HEK293 (cell line): ENCODE measurements at regions not wholly inside any gene's neighbourhood (a gene's known extent, or its start where the extent isn't known, plus 50 kb on each side); places are given as distances from the start of the nearest gene placed in this dataset.

Experiments
- CTCF ChIA-PET: fragments of 350-600 bp; formaldehyde crosslinking; extraction: SDS; loops from one replicate; lab custom pipeline; 2021; ENCODE audit warnings: antibody characterized with exemption; lab: Yijun Ruan, JAX
- POLR2A ChIA-PET: fragments of 300-600 bp; formaldehyde crosslinking; extraction: SDS; loops from one replicate; lab custom pipeline; 2020; ENCODE audit warnings: antibody characterized with exemption, inconsistent platforms; lab: Yijun Ruan, JAX
- H3K27ac ChIP-seq: fragments of 200-500 bp; sonication (Bioruptor generic); 2 replicates; pipeline ENCODE4 v1.5.1; 2014; ENCODE audit warnings: low read depth, low read length, control low read depth, inconsistent platforms; ENCODE audit errors: extremely low read depth
- H3K36me3 ChIP-seq, 2 experiments: fragments of 200-500 bp in 1 of 2; sonication (Bioruptor generic) in 1 of 2; 1 replicate in 1 of 2; 2 replicates in 1 of 2; pipeline ENCODE4 v1.5.1; 2014 to 2017; ENCODE audit warnings: inconsistent platforms in 2 of 2, low read length in 2 of 2; ENCODE audit not compliant: control insufficient read depth in 2 of 2, insufficient read depth in 1 of 2
- H3K4me1 ChIP-seq: fragments of 200-500 bp; sonication (Bioruptor generic); 2 replicates; pipeline ENCODE4 v1.5.1; 2014; ENCODE audit warnings: mild to moderate bottlenecking, low read length, inconsistent platforms; ENCODE audit not compliant: control insufficient read depth, insufficient read depth
- H3K4me3 ChIP-seq: 2 replicates; pipeline ENCODE4 v1.5.1; 2011; ENCODE audit warnings: low read depth, mild to moderate bottlenecking, control low read depth, low read length, moderate library complexity
- H3K9me3 ChIP-seq: fragments of 200-500 bp; sonication (Bioruptor generic); 2 replicates; pipeline ENCODE4 v1.5.1; 2014; ENCODE audit warnings: low read depth, low read length, inconsistent platforms; ENCODE audit not compliant: control insufficient read depth, insufficient read depth
- GFI1B ChIP-seq: fragments of 450-650 bp; formaldehyde crosslinking; IDR thresholded peaks from 2 replicates; pipeline ENCODE4 v1.5.1; 2016; ENCODE audit warnings: missing biosample characterization, missing genetic modification characterization
- PRDM2 ChIP-seq: fragments of 450-650 bp; formaldehyde crosslinking; IDR thresholded peaks from 2 replicates; pipeline ENCODE4 v1.5.1; 2016; ENCODE audit warnings: missing biosample characterization, missing genetic modification characterization, borderline replicate concordance
- SCRT2 ChIP-seq: fragments of 450-650 bp; formaldehyde crosslinking; IDR thresholded peaks from 2 replicates; pipeline ENCODE4 v1.5.1; 2016; ENCODE audit warnings: missing biosample characterization, missing genetic modification characterization
- TRIM28 ChIP-seq: IDR thresholded peaks from 2 replicates; pipeline ENCODE4 v1.6.1; 2011; ENCODE audit warnings: low read length, control low read depth, borderline replicate concordance
- ZNF37A ChIP-seq: fragments of 450-650 bp; IDR thresholded peaks from 2 replicates; pipeline ENCODE4 v1.5.1; 2018; ENCODE audit warnings: missing biosample characterization, missing genetic modification characterization
- ZNF423 ChIP-seq: fragments of 450-650 bp; formaldehyde crosslinking; IDR thresholded peaks from 2 replicates; pipeline ENCODE4 v1.5.1; 2016; ENCODE audit warnings: missing biosample characterization, missing genetic modification characterization
- ZNF433 ChIP-seq: fragments of 450-650 bp; formaldehyde crosslinking; IDR thresholded peaks from 2 replicates; pipeline ENCODE4 v1.5.1; 2016; ENCODE audit warnings: missing biosample characterization, missing genetic modification characterization, low read depth
- ZNF548 ChIP-seq: fragments of 450-650 bp; formaldehyde crosslinking; IDR thresholded peaks from 2 replicates; pipeline ENCODE4 v1.5.1; 2016; ENCODE audit warnings: missing biosample characterization, missing genetic modification characterization
- ZNF558 ChIP-seq: fragments of 450-650 bp; formaldehyde crosslinking; IDR thresholded peaks from 2 replicates; pipeline ENCODE4 v1.5.1; 2016; ENCODE audit warnings: missing biosample characterization, missing genetic modification characterization
- ZNF677 ChIP-seq: fragments of 450-650 bp; IDR thresholded peaks from 2 replicates; pipeline ENCODE4 v1.5.0; 2018; ENCODE audit warnings: missing biosample characterization, mild to moderate bottlenecking, missing genetic modification characterization, moderate library complexity
- ZNF792 ChIP-seq: fragments of 450-650 bp; formaldehyde crosslinking; IDR thresholded peaks from 2 replicates; pipeline ENCODE4 v1.5.1; 2016; ENCODE audit warnings: missing biosample characterization, missing genetic modification characterization
- ZNF830 ChIP-seq: fragments of 450-650 bp; IDR thresholded peaks from 2 replicates; pipeline ENCODE4 v1.5.0; 2018; ENCODE audit warnings: missing biosample characterization, missing genetic modification characterization, low read depth, mild to moderate bottlenecking, moderate library complexity
- TF ChIP-seq, protein P1 (sequence below): fragments of 450-650 bp; formaldehyde crosslinking; IDR thresholded peaks from 2 replicates; pipeline ENCODE4 v1.5.1; 2016; ENCODE audit warnings: missing biosample characterization, missing genetic modification characterization
- TF ChIP-seq, protein P2 (sequence below): sonication (generic); formaldehyde crosslinking; IDR thresholded peaks from 2 replicates; pipeline ENCODE4 v1.8.1; 2022; ENCODE audit warnings: mild to moderate bottlenecking, moderate library complexity, missing genetic modification reagents
- TF ChIP-seq, protein P3 (sequence below): fragments of 450-650 bp; IDR thresholded peaks from 2 replicates; pipeline ENCODE4 v1.5.1; 2018; ENCODE audit warnings: missing biosample characterization, mild to moderate bottlenecking, missing genetic modification characterization
- TF ChIP-seq, protein P4 (sequence below): fragments of 450-650 bp; formaldehyde crosslinking; IDR thresholded peaks from 2 replicates; pipeline ENCODE4 v1.5.1; 2016; ENCODE audit warnings: missing biosample characterization, missing genetic modification characterization
- TF ChIP-seq, protein P5 (sequence below): fragments of 450-650 bp; formaldehyde crosslinking; conservative IDR thresholded peaks from 2 replicates; pipeline ENCODE4 v1.5.1; 2016; ENCODE audit warnings: low read depth, missing biosample characterization, missing genetic modification characterization

GRCh38 chr7:26052706-26053105, 99.3 kb upstream of the NFE2L3 start:
- TF ChIP-seq, protein P1, sequence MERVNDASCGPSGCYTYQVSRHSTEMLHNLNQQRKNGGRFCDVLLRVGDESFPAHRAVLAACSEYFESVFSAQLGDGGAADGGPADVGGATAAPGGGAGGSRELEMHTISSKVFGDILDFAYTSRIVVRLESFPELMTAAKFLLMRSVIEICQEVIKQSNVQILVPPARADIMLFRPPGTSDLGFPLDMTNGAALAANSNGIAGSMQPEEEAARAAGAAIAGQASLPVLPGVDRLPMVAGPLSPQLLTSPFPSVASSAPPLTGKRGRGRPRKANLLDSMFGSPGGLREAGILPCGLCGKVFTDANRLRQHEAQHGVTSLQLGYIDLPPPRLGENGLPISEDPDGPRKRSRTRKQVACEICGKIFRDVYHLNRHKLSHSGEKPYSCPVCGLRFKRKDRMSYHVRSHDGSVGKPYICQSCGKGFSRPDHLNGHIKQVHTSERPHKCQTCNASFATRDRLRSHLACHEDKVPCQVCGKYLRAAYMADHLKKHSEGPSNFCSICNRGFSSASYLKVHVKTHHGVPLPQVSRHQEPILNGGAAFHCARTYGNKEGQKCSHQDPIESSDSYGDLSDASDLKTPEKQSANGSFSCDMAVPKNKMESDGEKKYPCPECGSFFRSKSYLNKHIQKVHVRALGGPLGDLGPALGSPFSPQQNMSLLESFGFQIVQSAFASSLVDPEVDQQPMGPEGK (tag by site-specific recombination): no peak
- TF ChIP-seq, protein P2, sequence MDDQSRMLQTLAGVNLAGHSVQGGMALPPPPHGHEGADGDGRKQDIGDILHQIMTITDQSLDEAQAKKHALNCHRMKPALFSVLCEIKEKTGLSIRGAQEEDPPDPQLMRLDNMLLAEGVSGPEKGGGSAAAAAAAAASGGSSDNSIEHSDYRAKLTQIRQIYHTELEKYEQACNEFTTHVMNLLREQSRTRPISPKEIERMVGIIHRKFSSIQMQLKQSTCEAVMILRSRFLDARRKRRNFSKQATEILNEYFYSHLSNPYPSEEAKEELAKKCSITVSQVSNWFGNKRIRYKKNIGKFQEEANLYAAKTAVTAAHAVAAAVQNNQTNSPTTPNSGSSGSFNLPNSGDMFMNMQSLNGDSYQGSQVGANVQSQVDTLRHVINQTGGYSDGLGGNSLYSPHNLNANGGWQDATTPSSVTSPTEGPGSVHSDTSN (CRISPR knock-in tag): no peak
- TF ChIP-seq GFI1B (no peak), ZNF433 (tag by site-specific recombination) (no peak)
- TF ChIP-seq, all 188 proteins: peak for 0
- H3K4me1 ChIP-seq: no peaks in the 10 kb centered on the region
- no peak overlapping the region for H3K4me3 ChIP-seq
- H3K27ac ChIP-seq: no peak overlapping the region
- POLR2A ChIA-PET: no interaction called here
- H3K36me3 ChIP-seq: no peaks in the 10 kb centered on the region
- H3K9me3 ChIP-seq: no peaks in the 10 kb centered on the region
- CTCF ChIA-PET: no interaction called here

DNA sequence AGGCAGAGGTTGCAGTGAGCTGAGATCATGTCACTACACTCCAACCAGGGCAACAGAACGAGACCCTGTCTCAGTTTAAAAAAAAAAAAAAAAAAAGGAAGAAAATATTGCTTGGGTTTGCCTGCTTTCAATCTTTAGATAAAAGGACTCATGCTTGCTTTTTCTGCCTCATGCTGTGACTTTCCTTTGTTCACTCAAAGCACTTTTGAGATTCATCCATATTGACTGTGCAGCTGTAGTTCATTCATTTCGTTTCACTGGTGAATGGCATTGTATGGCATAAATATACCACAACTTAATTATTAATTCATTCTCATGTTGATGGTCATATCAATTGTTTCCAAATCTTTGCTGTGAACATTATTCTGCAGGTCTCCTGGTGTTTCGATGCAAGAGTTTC, 97.6 kb upstream of the NFE2L3 start:
- POLR2A ChIA-PET: no interaction called here
- no peak overlapping the region for H3K27ac ChIP-seq
- H3K9me3 ChIP-seq: no peaks in the 10 kb centered on the region
- CTCF ChIA-PET: no interaction called here
- H3K4me1 ChIP-seq: no peaks in the 10 kb centered on the region
- H3K36me3 ChIP-seq: no peaks in the 10 kb centered on the region
- H3K4me3 ChIP-seq: no peak overlapping the region
- no peak for TF ChIP-seq ZNF37A (tag by site-specific recombination)
- no peak for TF ChIP-seq SCRT2 (tag by site-specific recombination)
- TF ChIP-seq ZNF792 (tag by site-specific recombination): no peak
- TF ChIP-seq ZNF548 (tag by site-specific recombination): no peak
- TF ChIP-seq TRIM28: no peak
- TF ChIP-seq, protein P3, sequence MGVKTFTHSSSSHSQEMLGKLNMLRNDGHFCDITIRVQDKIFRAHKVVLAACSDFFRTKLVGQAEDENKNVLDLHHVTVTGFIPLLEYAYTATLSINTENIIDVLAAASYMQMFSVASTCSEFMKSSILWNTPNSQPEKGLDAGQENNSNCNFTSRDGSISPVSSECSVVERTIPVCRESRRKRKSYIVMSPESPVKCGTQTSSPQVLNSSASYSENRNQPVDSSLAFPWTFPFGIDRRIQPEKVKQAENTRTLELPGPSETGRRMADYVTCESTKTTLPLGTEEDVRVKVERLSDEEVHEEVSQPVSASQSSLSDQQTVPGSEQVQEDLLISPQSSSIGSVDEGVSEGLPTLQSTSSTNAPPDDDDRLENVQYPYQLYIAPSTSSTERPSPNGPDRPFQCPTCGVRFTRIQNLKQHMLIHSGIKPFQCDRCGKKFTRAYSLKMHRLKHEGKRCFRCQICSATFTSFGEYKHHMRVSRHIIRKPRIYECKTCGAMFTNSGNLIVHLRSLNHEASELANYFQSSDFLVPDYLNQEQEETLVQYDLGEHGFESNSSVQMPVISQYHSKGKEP (tag by site-specific recombination): no peak
- no peak for TF ChIP-seq ZNF677
- TF ChIP-seq ZNF423 (tag by site-specific recombination): no peak
- TF ChIP-seq, protein P4, sequence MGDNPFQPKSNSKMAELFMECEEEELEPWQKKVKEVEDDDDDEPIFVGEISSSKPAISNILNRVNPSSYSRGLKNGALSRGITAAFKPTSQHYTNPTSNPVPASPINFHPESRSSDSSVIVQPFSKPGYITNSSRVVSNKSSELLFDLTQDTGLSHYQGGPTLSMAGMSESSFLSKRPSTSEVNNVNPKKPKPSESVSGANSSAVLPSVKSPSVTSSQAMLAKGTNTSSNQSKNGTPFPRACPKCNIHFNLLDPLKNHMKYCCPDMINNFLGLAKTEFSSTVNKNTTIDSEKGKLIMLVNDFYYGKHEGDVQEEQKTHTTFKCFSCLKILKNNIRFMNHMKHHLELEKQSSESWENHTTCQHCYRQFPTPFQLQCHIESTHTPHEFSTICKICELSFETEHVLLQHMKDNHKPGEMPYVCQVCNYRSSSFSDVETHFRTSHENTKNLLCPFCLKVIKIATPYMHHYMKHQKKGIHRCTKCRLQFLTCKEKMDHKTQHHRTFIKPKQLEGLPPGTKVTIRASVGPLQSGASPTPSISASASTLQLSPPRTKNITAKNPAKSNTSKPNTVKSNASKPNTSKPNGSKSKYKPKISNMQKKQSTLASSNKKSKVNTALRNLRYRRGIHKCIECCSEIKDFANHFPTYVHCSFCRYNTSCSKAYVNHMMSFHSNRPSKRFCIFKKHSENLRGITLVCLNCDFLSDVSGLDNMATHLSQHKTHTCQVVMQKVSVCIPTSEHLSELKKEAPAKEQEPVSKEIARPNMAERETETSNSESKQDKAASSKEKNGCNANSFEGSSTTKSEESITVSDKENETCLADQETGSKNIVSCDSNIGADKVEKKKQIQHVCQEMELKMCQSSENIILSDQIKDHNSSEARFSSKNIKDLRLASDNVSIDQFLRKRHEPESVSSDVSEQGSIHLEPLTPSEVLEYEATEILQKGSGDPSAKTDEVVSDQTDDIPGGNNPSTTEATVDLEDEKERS: no peak
- TF ChIP-seq, protein P5, sequence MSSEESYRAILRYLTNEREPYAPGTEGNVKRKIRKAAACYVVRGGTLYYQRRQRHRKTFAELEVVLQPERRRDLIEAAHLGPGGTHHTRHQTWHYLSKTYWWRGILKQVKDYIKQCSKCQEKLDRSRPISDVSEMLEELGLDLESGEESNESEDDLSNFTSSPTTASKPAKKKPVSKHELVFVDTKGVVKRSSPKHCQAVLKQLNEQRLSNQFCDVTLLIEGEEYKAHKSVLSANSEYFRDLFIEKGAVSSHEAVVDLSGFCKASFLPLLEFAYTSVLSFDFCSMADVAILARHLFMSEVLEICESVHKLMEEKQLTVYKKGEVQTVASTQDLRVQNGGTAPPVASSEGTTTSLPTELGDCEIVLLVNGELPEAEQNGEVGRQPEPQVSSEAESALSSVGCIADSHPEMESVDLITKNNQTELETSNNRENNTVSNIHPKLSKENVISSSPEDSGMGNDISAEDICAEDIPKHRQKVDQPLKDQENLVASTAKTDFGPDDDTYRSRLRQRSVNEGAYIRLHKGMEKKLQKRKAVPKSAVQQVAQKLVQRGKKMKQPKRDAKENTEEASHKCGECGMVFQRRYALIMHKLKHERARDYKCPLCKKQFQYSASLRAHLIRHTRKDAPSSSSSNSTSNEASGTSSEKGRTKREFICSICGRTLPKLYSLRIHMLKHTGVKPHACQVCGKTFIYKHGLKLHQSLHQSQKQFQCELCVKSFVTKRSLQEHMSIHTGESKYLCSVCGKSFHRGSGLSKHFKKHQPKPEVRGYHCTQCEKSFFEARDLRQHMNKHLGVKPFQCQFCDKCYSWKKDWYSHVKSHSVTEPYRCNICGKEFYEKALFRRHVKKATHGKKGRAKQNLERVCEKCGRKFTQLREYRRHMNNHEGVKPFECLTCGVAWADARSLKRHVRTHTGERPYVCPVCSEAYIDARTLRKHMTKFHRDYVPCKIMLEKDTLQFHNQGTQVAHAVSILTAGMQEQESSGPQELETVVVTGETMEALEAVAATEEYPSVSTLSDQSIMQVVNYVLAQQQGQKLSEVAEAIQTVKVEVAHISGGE: no peak
- no peak for TF ChIP-seq PRDM2 (tag by site-specific recombination)
- no peak for TF ChIP-seq ZNF830
- TF ChIP-seq ZNF558 (tag by site-specific recombination): no peak
